Thyroid gland (tissue), 4 donors: ENCODE measurements at regions not wholly inside any gene's neighbourhood (a gene's known extent, or its start where the extent isn't known, plus 50 kb on each side); places are given as distances from the start of the nearest gene placed in this dataset.
"Not testable (repeated sequence)": the region's sequence is repeated elsewhere in the genome, so short reads cannot be mapped to it uniquely, and the experiment has no call there.

ENCODE experiments used
- DNase-seq, 2 donors: peaks; one replicate each; pipeline ENCODE4 v3.0.0-alpha.2; 2019
- H3K27ac ChIP-seq, 3 donors: fragments of 200-600 bp; sonication (generic); 1 replicate in 2 of 3; 2 replicates in 1 of 3; pipeline ENCODE4 v1.5.1; 2016 to 2019; ENCODE audit warnings: mild to moderate bottlenecking in 1 of 3, moderate library complexity in 1 of 3
- H3K27me3 ChIP-seq: fragments of 200-600 bp; sonication (generic); one replicate; pipeline ENCODE4 v1.5.1; 2019
- H3K36me3 ChIP-seq, 2 donors: fragments of 200-600 bp; sonication (generic); one replicate each; pipeline ENCODE4 v1.5.1; 2016 to 2019
- H3K4me1 ChIP-seq, 2 donors: fragments of 200-600 bp; sonication (generic); one replicate each; pipeline ENCODE4 v1.5.1; 2017 to 2019
- H3K4me3 ChIP-seq, 3 donors: fragments of 200-600 bp; sonication (generic); replicated peaks in 1 of 3; 1 replicate in 2 of 3; 2 replicates in 1 of 3; pipeline ENCODE4 v1.5.1; 2016; ENCODE audit warnings: mild to moderate bottlenecking in 1 of 3
- H3K9me3 ChIP-seq: fragments of 200-600 bp; sonication (generic); one replicate; pipeline ENCODE4 v1.5.1; 2017
- POLR2A ChIP-seq, 2 donors: fragments of 450-650 bp; IDR thresholded peaks; one replicate each; pipeline ENCODE4 v1.6.1; 2017; ENCODE audit warnings: antibody characterized with exemption in 2 of 2, mild to moderate bottlenecking in 2 of 2, moderate library complexity in 1 of 2
- WGBS, 2 donors: methylation state at CpG; one replicate each; pipeline ENCODE4 v1.1.5; 2017; 5-methylcytosine and 5-hydroxymethylcytosine counted together
- intact Hi-C: fragments of 100-400 bp; cut with DNase I; formaldehyde crosslinking; loops from one replicate; pipeline ENCODE4 v1.15.1; 2023
- TF ChIP-seq, protein P1 (sequence below), 6 experiments: fragments of 200-600 bp in 3 of 6; fragments of 450-650 bp in 3 of 6; sonication (generic) in 3 of 6; IDR thresholded peaks; one replicate each; pipeline ENCODE4 v1.5.1; 2016 to 2019; ENCODE audit warnings: antibody characterized with exemption in 6 of 6, mild to moderate bottlenecking in 2 of 6, inconsistent platforms in 1 of 6, moderate library complexity in 1 of 6

DNA sequence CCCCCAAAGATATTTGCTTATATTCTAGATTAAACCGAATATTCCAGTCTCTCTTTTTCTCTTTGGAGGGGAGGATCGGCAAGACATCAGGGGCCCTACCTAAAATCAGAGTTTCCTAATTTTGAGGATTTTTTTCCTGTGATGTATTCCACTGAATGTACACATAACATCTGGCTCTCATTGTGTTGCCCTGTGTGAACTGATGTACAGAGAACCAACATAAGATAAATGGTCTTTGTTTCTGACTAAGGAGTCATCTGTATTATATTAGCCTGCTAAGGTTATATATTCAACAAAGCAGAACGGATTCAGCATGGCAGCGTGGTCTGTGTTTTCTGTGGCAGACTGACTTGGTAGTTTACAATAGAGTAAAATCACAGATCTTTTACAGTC lies 114.8 kb upstream of the NCAM2 start:
- Histone ChIP-seq H3K27ac (no peak overlapping the region), H3K4me3 (no peak overlapping the region), H3K4me1 (no peaks in the 10 kb centered on the region), H3K36me3 (no peaks in the 10 kb centered on the region), H3K9me3 (no peaks in the 10 kb centered on the region), H3K27me3 (no peaks in the 10 kb centered on the region)
- intact Hi-C loops = no loop called here
- 73 to 74% methylated on average over 4 of the region's 4 CpGs for WGBS, 2 donors
- DNase-seq = no peak
- no peak for TF ChIP-seq POLR2A (IDR thresholded peaks at IDR 0.05)
- TF ChIP-seq, protein P1, sequence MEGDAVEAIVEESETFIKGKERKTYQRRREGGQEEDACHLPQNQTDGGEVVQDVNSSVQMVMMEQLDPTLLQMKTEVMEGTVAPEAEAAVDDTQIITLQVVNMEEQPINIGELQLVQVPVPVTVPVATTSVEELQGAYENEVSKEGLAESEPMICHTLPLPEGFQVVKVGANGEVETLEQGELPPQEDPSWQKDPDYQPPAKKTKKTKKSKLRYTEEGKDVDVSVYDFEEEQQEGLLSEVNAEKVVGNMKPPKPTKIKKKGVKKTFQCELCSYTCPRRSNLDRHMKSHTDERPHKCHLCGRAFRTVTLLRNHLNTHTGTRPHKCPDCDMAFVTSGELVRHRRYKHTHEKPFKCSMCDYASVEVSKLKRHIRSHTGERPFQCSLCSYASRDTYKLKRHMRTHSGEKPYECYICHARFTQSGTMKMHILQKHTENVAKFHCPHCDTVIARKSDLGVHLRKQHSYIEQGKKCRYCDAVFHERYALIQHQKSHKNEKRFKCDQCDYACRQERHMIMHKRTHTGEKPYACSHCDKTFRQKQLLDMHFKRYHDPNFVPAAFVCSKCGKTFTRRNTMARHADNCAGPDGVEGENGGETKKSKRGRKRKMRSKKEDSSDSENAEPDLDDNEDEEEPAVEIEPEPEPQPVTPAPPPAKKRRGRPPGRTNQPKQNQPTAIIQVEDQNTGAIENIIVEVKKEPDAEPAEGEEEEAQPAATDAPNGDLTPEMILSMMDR (IDR thresholded peaks at IDR 0.05) = no peak

DNA sequence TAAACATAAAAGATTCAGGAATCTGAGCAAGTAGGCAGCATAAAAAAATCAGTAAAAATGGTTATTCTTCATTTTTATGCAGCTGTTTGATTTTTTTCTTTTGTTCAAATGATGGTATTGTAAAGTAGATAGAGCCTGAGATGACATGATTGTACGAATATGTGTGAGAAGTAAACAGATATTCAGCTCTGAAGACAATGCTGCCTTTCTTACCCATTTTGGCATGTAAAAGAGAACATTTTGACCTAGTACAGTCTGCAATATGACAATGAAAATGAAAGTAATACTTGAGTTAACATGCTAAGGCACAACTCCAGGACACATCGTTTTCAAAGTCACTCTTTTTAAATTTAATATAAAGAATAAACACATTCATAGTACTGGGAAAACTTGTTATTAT lies 95.7 kb upstream of the NCAM2 start:
- H3K27ac ChIP-seq = no peak overlapping the region
- WGBS, 2 donors = 60 to 72% methylated on average over 2 of the region's 2 CpGs
- no peak for DNase-seq
- no peaks in the 10 kb centered on the region for H3K36me3 ChIP-seq
- intact Hi-C loops = no loop called here
- H3K27me3 ChIP-seq = no peaks in the 10 kb centered on the region
- no peaks in the 10 kb centered on the region for H3K4me1 ChIP-seq
- no peak for TF ChIP-seq POLR2A (IDR thresholded peaks at IDR 0.05)
- TF ChIP-seq, protein P1 (IDR thresholded peaks at IDR 0.05) = no peak
- no peaks in the 10 kb centered on the region for H3K9me3 ChIP-seq
- H3K4me3 ChIP-seq = no peak overlapping the region

DNA sequence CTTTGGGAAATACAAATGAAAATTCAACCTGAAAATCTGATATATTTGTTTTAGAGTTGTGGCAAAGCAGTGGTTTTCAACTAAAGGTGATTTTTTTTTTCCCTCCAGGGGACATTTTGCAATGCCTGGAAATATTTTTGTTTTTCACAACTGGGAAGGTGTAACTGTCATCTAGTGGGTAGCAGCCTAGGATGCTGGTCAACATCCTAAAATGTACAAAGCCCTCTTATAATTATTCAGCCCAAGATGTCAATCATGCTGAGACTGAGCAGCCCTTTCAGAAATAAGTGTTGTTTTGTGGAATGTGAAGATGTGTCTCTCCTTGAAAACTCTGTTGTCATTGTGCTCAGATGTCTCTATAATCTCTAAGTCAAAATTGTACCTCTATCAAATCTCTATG lies 95.2 kb upstream of the NCAM2 start:
- no peak for DNase-seq
- H3K27ac ChIP-seq = no peak overlapping the region
- H3K4me3 ChIP-seq = no peak overlapping the region
- intact Hi-C loops = no loop called here
- H3K27me3 ChIP-seq = no peaks in the 10 kb centered on the region
- no peaks in the 10 kb centered on the region for H3K4me1 ChIP-seq
- H3K9me3 ChIP-seq = no peaks in the 10 kb centered on the region
- no peaks in the 10 kb centered on the region for H3K36me3 ChIP-seq
- TF ChIP-seq POLR2A (IDR thresholded peaks at IDR 0.05) = no peak
- TF ChIP-seq, protein P1 (IDR thresholded peaks at IDR 0.05) = no peak

DNA sequence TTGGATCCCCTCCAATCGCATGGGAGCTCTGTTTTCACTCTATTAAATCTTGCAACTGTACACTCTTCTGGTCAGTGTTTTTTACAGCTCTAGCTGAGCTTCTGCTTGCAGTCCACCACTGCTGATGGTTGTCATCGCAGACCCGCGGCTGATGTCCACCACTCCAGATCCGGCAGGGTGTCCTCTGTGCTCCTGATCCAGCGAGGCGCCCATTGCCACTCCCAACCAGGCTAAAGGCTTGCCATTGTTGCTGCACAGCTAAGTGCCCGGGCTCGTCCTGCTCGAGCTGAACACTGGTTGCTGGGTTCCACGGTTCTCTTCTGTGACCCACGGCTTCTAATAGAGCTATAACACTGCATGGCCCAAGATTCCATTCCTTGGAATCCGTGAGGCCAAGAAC lies 70.7 kb upstream of the NCAM2 start:
- WGBS, 2 donors = 84 to 87% methylated on average over 13 of the region's 13 CpGs
- H3K4me1 ChIP-seq, H3K27ac ChIP-seq, H3K9me3 ChIP-seq, DNase-seq, H3K27me3 ChIP-seq, intact Hi-C loops, H3K4me3 ChIP-seq, H3K36me3 ChIP-seq: not testable (repeated sequence)

DNA sequence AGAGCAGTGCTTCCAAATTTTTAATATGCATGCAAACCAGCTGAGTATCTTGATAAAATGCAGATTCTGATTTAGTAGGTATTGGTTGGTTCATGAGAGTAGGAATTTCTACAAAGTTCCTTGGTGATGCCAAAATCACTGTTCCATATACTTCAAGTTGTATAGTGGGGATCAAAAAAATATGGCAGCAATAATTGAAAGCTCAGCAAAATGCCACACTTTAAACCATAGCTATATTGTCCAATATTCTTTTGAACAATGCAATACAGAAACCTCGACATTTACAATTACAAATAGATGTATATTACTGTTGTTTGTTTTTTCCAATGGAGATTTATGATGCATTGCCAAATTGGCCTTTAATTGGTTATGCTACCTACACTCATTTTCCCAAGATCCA lies 55.7 kb upstream of the NCAM2 start:
- no peak for DNase-seq
- Histone ChIP-seq H3K4me1 (no peaks in the 10 kb centered on the region), H3K9me3 (no peaks in the 10 kb centered on the region), H3K27ac (no peak overlapping the region), H3K27me3 (no peaks in the 10 kb centered on the region), H3K36me3 (no peaks in the 10 kb centered on the region), H3K4me3 (no peak overlapping the region)
- 80 to 85% methylated on average over 1 of the region's 1 CpG for WGBS, 2 donors
- intact Hi-C loops = no loop called here
- TF ChIP-seq, protein P1 (IDR thresholded peaks at IDR 0.05) = no peak
- TF ChIP-seq POLR2A (IDR thresholded peaks at IDR 0.05) = no peak

DNA sequence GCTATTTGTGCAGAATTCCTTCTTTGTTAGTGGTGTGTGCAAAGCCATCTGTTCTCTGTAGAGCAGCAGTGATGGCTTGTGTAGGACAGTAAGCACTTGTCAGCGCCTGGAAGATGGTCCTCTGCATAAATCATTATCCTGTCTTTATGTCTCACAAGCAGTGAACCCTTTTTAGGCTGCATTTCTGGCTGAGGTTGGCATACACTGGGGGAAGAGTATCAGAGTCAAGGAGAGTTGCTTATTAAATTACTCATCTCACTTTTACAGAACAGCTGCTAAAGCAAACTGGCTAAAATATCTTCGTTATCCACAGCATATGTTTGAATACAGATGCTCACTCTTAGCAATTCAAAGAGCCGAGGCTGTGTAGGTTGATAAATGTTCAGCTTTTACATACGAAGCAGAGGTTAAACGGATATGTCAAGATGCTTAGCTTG lies 54.6 kb upstream of the NCAM2 start:
- 65 to 86% methylated on average over 5 of the region's 5 CpGs for WGBS, 2 donors
- no peak for TF ChIP-seq POLR2A (IDR thresholded peaks at IDR 0.05)
- TF ChIP-seq, protein P1 (IDR thresholded peaks at IDR 0.05) = no peak
- H3K4me1 ChIP-seq = no peaks in the 10 kb centered on the region
- DNase-seq = no peak
- no peaks in the 10 kb centered on the region for H3K9me3 ChIP-seq
- no peak overlapping the region for H3K4me3 ChIP-seq
- no peaks in the 10 kb centered on the region for H3K27me3 ChIP-seq
- intact Hi-C loops = no loop called here
- no peaks in the 10 kb centered on the region for H3K36me3 ChIP-seq
- no peak overlapping the region for H3K27ac ChIP-seq
